ENCODE measurements at regions not wholly inside any gene's neighbourhood (a gene's known extent, or its start where the extent isn't known, plus 50 kb on each side); places are given as distances from the start of the nearest gene placed in this dataset.

DNA sequence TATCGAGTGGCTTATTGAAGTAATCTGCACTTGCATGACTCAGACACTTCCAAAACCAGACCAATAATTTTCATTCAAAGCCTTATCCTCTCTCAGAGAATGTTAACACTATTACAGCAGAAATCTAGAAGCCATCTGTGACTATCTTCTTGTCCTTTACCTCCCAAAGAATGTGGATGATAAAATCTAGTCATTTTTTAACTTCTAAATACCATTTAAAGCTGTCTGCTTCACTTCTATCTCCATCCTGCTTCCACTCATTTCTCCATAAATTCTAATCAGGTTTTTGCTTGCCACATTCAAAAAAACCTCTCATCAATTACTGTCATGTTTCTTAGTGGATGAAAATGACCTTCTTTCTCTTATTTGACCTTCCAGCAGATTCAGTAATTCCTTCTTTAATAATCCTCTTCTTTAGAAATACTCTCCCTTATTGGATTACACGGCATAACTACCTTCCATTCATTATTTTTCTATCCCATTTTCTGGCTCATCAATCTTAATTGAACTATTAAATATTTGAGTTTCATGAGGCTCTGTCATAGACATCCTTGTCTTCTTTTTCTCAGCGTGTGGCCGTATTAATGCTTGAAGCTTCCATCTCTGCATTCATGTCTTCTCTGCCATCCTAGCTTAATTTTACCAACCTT lies 1999.4 kb downstream of the MRPL39 start:
- Histone ChIP-seq H3K36me3 (no peaks in the 10 kb centered on the region), H3K4me1 (no peaks in the 10 kb centered on the region), H3K27ac (no peak overlapping the region), H3K27me3 (no peaks in the 10 kb centered on the region), H3K9me3 (no peaks in the 10 kb centered on the region), H3K4me3 (no peak overlapping the region)
- no peak for ATAC-seq
- FAIRE-seq: no peak
- intact Hi-C loops (cut with DNase I): no loop called here
- TF ChIP-seq, protein P1, sequence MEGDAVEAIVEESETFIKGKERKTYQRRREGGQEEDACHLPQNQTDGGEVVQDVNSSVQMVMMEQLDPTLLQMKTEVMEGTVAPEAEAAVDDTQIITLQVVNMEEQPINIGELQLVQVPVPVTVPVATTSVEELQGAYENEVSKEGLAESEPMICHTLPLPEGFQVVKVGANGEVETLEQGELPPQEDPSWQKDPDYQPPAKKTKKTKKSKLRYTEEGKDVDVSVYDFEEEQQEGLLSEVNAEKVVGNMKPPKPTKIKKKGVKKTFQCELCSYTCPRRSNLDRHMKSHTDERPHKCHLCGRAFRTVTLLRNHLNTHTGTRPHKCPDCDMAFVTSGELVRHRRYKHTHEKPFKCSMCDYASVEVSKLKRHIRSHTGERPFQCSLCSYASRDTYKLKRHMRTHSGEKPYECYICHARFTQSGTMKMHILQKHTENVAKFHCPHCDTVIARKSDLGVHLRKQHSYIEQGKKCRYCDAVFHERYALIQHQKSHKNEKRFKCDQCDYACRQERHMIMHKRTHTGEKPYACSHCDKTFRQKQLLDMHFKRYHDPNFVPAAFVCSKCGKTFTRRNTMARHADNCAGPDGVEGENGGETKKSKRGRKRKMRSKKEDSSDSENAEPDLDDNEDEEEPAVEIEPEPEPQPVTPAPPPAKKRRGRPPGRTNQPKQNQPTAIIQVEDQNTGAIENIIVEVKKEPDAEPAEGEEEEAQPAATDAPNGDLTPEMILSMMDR (IDR thresholded peaks at IDR 0.05): no peak
- 35 to 48% methylated on average over 4 of the region's 4 CpGs for WGBS, 2 donors
- DNase-seq: no peak

DNA sequence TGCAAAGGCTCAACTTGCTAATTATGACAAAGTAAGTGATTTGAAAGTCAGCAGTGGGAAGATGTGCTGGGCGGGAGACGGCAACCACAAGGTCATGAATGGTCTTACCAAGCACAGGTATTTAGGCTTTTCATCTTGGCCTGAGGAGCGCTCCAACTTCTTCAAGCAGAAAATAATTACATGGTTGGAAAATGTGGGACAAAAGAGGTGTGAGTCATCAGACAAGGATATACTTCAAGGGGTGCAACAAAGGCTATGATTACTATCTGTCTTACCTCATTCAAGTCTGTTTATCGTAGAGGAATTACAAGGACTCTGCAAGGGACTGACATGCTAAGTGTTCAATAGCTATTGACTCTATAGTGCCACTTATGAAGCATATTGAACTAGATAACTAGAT lies 2005.7 kb downstream of the MRPL39 start:
- 80 to 82% methylated on average over 4 of the region's 4 CpGs for WGBS, 2 donors
- TF ChIP-seq, protein P1 (IDR thresholded peaks at IDR 0.05): no peak
- no peak overlapping the region for H3K4me3 ChIP-seq
- no peaks in the 10 kb centered on the region for H3K4me1 ChIP-seq
- intact Hi-C loops (cut with DNase I): no loop called here
- ATAC-seq (no peak), DNase-seq (no peak), FAIRE-seq (no peak)
- no peaks in the 10 kb centered on the region for H3K36me3 ChIP-seq
- no peak overlapping the region for H3K27ac ChIP-seq
- no peaks in the 10 kb centered on the region for H3K27me3 ChIP-seq
- H3K9me3 ChIP-seq: no peaks in the 10 kb centered on the region

DNA sequence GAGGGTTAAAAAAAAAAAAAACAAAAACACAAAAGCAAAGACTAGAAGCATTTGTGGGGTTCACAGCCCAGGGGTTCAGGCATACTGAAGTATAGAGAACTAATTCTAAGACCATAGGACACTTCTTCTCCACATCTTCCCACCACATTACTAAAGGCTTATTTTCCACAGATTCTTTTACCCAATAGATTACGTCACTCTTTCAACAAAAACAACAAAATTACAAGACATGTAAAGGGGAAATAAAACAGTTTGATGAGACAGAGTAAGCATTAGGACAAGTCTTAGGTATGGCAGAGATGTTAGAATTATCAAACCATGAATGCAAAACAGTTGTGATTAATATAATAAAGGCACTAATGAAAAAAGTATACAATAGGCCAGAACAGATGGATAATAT lies 2013.7 kb downstream of the MRPL39 start:
- H3K27ac ChIP-seq: no peak overlapping the region
- TF ChIP-seq, protein P1 (IDR thresholded peaks at IDR 0.05): no peak
- H3K4me1 ChIP-seq: no peaks in the 10 kb centered on the region
- no peak for FAIRE-seq
- no peaks in the 10 kb centered on the region for H3K9me3 ChIP-seq
- no peaks in the 10 kb centered on the region for H3K36me3 ChIP-seq
- DNase-seq: no peak
- no peaks in the 10 kb centered on the region for H3K27me3 ChIP-seq
- no peak for ATAC-seq
- no peak overlapping the region for H3K4me3 ChIP-seq
- intact Hi-C loops (cut with DNase I): no loop called here
- 42 to 67% methylated on average over 1 of the region's 1 CpG for WGBS, 2 donors

DNA sequence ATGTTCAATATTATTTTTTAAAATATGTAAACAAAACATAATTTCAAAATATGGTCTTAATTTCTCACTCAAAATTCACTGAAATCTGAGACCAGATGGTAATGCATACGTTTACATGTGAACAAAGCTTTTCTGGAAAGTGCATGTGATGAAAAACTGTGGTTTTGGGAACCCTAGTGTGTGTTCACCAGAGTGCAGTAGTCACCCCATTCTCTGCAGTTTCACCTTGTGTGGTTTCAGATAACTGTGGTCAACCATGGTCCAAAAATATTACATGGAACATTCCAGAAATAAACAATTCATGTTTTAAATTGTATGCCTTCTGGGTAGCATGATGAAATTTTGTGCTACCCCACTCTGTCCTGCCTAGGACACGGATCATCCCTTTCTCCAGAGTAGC lies 2021.9 kb downstream of the MRPL39 start:
- Histone ChIP-seq H3K4me3 (no peak overlapping the region), H3K36me3 (no peaks in the 10 kb centered on the region), H3K9me3 (no peaks in the 10 kb centered on the region), H3K27ac (no peak overlapping the region), H3K4me1 (no peaks in the 10 kb centered on the region), H3K27me3 (no peaks in the 10 kb centered on the region)
- FAIRE-seq: no peak
- ATAC-seq: no peak
- 39 to 53% methylated on average over 2 of the region's 2 CpGs for WGBS, 2 donors
- intact Hi-C loops (cut with DNase I): no loop called here
- DNase-seq: no peak
- TF ChIP-seq, protein P1 (IDR thresholded peaks at IDR 0.05): no peak

DNA sequence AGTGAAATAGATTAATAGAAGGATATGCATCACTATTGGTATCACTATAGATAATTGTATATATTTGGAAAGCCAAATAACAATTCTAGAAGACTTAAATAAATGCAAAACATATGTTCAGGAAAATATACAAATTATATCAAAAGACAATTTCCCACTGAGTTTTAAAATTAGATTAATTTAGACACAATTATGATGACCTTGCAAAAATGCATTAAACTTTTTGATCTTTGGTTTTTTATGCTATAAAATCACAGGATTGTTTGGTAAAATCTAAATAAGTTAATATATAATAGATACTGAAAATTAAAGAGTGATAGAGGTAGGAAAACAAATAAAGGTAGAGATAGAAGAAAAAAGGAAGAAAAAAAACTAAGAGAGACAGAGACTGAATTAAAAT lies 2027.7 kb downstream of the MRPL39 start:
- TF ChIP-seq, protein P1 (IDR thresholded peaks at IDR 0.05): no peak
- H3K4me1 ChIP-seq: no peaks in the 10 kb centered on the region
- H3K27me3 ChIP-seq: peaks cover 0 to 8% (median 3%) of the 10 kb centered on the region in 4 donors
- H3K27ac ChIP-seq: no peak overlapping the region
- H3K36me3 ChIP-seq: no peaks in the 10 kb centered on the region
- FAIRE-seq (no peak), ATAC-seq (no peak), DNase-seq (no peak)
- intact Hi-C loops (cut with DNase I): no loop called here
- no peaks in the 10 kb centered on the region for H3K9me3 ChIP-seq
- H3K4me3 ChIP-seq: no peak overlapping the region

Measured in pancreas (tissue), 10 donors.